ENCODE measurements at regions not wholly inside any gene's neighbourhood (a gene's known extent, or its start where the extent isn't known, plus 50 kb on each side); places are given as distances from the start of the nearest gene placed in this dataset.
A peak's percentile ranks its signal among the peaks of the same experiment; 100 is the strongest.

DNA sequence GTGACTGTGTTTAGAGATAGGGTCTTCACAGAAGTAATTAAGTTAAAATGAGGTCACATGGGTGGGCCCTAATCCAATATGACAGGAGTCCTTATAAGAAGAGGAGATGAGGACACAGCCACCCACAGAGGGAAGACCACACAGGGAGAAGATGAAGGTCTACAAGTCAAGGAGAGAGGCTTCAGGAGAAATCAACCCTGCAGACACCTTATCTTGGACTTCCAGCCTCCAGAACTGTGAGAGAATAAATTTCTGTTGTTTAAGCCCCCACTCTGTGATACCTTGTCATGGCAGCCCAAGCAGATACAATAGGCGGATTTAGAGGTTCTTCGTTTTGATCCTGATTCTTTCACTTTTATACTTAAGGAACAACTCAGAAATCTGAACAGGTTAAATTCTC is 63.5 kb upstream of the NEDD9 start:
- Histone ChIP-seq H3K4me3 (no peak overlapping the region), H3K9ac (ENCODE audit: insufficient read depth in 1 of 2, low read length in 2 of 2) (no peak overlapping the region), H3K27me3 (ENCODE audit: control insufficient read depth in 3 of 3, insufficient read depth in 3 of 3, low read length in 2 of 3) (no peaks in the 10 kb centered on the region), H3K4me1 (ENCODE audit: control insufficient read depth in 5 of 5, insufficient read depth in 5 of 5, low read length in 5 of 5) (peaks cover 0 to 8% (median 5%) of the 10 kb centered on the region in 5 donors), H3K36me3 (ENCODE audit: control insufficient read depth in 4 of 4, insufficient read depth in 4 of 4, low read length in 4 of 4) (peaks cover 0 to 9% (median 0%) of the 10 kb centered on the region in 4 donors), H3K27ac (ENCODE audit: low read depth in 1 of 2, low read length in 1 of 2) (no peak overlapping the region), H3K9me3 (ENCODE audit: control insufficient read depth in 4 of 4, insufficient read depth in 3 of 4, low read length in 3 of 4) (peaks cover 0 to 5% (median 0%) of the 10 kb centered on the region in 4 donors)
- ATAC-seq (ENCODE audit: insufficient read depth, low FRiP score) (no peak), DNase-seq (no peak)
- 95 to 98% methylated on average over 2 of the region's 2 CpGs for WGBS, 2 donors
- TF ChIP-seq, protein P1, sequence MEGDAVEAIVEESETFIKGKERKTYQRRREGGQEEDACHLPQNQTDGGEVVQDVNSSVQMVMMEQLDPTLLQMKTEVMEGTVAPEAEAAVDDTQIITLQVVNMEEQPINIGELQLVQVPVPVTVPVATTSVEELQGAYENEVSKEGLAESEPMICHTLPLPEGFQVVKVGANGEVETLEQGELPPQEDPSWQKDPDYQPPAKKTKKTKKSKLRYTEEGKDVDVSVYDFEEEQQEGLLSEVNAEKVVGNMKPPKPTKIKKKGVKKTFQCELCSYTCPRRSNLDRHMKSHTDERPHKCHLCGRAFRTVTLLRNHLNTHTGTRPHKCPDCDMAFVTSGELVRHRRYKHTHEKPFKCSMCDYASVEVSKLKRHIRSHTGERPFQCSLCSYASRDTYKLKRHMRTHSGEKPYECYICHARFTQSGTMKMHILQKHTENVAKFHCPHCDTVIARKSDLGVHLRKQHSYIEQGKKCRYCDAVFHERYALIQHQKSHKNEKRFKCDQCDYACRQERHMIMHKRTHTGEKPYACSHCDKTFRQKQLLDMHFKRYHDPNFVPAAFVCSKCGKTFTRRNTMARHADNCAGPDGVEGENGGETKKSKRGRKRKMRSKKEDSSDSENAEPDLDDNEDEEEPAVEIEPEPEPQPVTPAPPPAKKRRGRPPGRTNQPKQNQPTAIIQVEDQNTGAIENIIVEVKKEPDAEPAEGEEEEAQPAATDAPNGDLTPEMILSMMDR (IDR thresholded peaks at IDR 0.05; ENCODE audit: control extremely low read depth, extremely low read depth) = no peak

DNA sequence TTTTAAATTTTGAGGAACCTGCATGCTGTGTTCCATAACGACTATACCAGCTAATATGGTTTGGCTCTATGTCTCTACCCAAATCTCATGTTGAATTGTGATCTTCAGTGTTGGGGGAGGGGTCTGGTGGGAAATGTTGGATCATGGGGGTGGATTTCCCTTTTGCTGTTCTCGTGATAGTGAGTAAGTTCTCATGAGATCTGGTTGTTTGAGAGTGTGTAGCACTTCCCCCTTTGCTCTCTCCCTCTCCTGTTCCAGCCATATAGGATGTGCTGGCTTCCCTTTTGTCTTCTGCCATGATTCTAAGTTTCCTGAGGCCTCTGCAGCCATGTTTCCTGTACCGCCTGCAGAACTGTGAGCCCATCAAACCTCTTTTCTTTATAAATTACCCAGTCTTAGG is 61.8 kb upstream of the NEDD9 start:
- Histone ChIP-seq H3K27ac (ENCODE audit: low read depth in 1 of 2, low read length in 1 of 2) (no peak overlapping the region), H3K27me3 (ENCODE audit: control insufficient read depth in 3 of 3, insufficient read depth in 3 of 3, low read length in 2 of 3) (no peaks in the 10 kb centered on the region), H3K9ac (ENCODE audit: insufficient read depth in 1 of 2, low read length in 2 of 2) (no peak overlapping the region), H3K9me3 (ENCODE audit: control insufficient read depth in 4 of 4, insufficient read depth in 3 of 4, low read length in 3 of 4) (peaks cover 0 to 5% (median 0%) of the 10 kb centered on the region in 4 donors), H3K4me3 (no peak overlapping the region), H3K4me1 (ENCODE audit: control insufficient read depth in 5 of 5, insufficient read depth in 5 of 5, low read length in 5 of 5) (peaks cover 0 to 8% (median 2%) of the 10 kb centered on the region in 5 donors), H3K36me3 (ENCODE audit: control insufficient read depth in 4 of 4, insufficient read depth in 4 of 4, low read length in 4 of 4) (peaks cover 0 to 5% (median 0%) of the 10 kb centered on the region in 4 donors)
- no peak for DNase-seq
- TF ChIP-seq, protein P1 (IDR thresholded peaks at IDR 0.05; ENCODE audit: control extremely low read depth, extremely low read depth) = no peak
- no peak for ATAC-seq (ENCODE audit: insufficient read depth, low FRiP score)
- 60 to 79% methylated on average over 3 of the region's 3 CpGs for WGBS, 2 donors

GRCh38 chr6:11292594-11293236 is 60.2 kb upstream of the NEDD9 start:
- no peaks in the 10 kb centered on the region for H3K27me3 ChIP-seq (ENCODE audit: control insufficient read depth in 3 of 3, insufficient read depth in 3 of 3, low read length in 2 of 3)
- H3K4me1 ChIP-seq (ENCODE audit: control insufficient read depth in 5 of 5, insufficient read depth in 5 of 5, low read length in 5 of 5) = peaks cover 0 to 4% (median 0%) of the 10 kb centered on the region in 5 donors
- H3K36me3 ChIP-seq (ENCODE audit: control insufficient read depth in 4 of 4, insufficient read depth in 4 of 4, low read length in 4 of 4) = peaks cover 0 to 5% (median 0%) of the 10 kb centered on the region in 4 donors
- DNase-seq = peak in 2 of 3 donors; percentile 43 to 57
- TF ChIP-seq, protein P1 (IDR thresholded peaks at IDR 0.05; ENCODE audit: control extremely low read depth, extremely low read depth) = no peak
- no peak overlapping the region for H3K9ac ChIP-seq (ENCODE audit: insufficient read depth in 1 of 2, low read length in 2 of 2)
- peaks cover 0 to 3% (median 0%) of the 10 kb centered on the region in 4 donors for H3K9me3 ChIP-seq (ENCODE audit: control insufficient read depth in 4 of 4, insufficient read depth in 3 of 4, low read length in 3 of 4)
- peak overlapping the region in 1 of 2 donors; percentile 74 for H3K27ac ChIP-seq (ENCODE audit: low read depth in 1 of 2, low read length in 1 of 2)
- peak overlapping the region; percentile 13 for H3K4me3 ChIP-seq
- peak; percentile 35 for ATAC-seq (ENCODE audit: insufficient read depth, low FRiP score)
